B cell (primary cell): ENCODE measurements at regions not wholly inside any gene's neighbourhood (a gene's known extent, or its start where the extent isn't known, plus 50 kb on each side); places are given as distances from the start of the nearest gene placed in this dataset.

ENCODE experiments used
- ATAC-seq: fragments of 200-7000 bp; cut with Tn5 transposase; one replicate; pipeline ENCODE4 v1.10.0; 2021; ENCODE audit warnings: low read depth, mild to moderate bottlenecking, moderate number of reproducible peaks, moderate library complexity
- CTCF ChIA-PET: fragments of 350-600 bp; sonication (Branson Sonifier 250); formaldehyde crosslinking; loops from one replicate; lab custom pipeline; 2021; ENCODE audit warnings: antibody characterized with exemption, inconsistent platforms; lab: Charles Lee
- POLR2A ChIA-PET: fragments of 350-600 bp; sonication (Branson Sonifier 250); formaldehyde crosslinking; loops from one replicate; lab custom pipeline; 2021; ENCODE audit warnings: antibody characterized with exemption; lab: Charles Lee
- DNase-seq: peaks from one replicate; pipeline ENCODE4 v3.0.0; 2013
- H2AFZ ChIP-seq: 2 replicates; pipeline ENCODE4 v1.6.1; 2012; ENCODE audit warnings: mild to moderate bottlenecking, low read depth, low read length; ENCODE audit not compliant: insufficient read depth, poor library complexity, severe bottlenecking
- H3K27ac ChIP-seq, 2 donors: 1 replicate in 1 of 2; 2 replicates in 1 of 2; pipeline ENCODE4 v1.5.1; 2012 to 2013; ENCODE audit warnings: low read length in 2 of 2, mild to moderate bottlenecking in 2 of 2, moderate library complexity in 1 of 2
- H3K27me3 ChIP-seq, 4 experiments: fragments of 200-600 bp in 1 of 4; sonication (generic) in 1 of 4; replicated peaks in 1 of 4; 1 replicate in 2 of 4; 2 replicates in 2 of 4; pipeline versions ENCODE4 v1.6.1 to v1.7.0; 2013 to 2016; ENCODE audit warnings: low read length in 3 of 4, mild to moderate bottlenecking in 2 of 4, mixed read lengths in 1 of 4, moderate library complexity in 1 of 4; ENCODE audit not compliant: insufficient read depth in 4 of 4, control insufficient read depth in 3 of 4; ENCODE audit errors: control extremely low read depth in 1 of 4
- H3K36me3 ChIP-seq, 2 experiments: replicated peaks in 1 of 2; 1 replicate in 1 of 2; 2 replicates in 1 of 2; pipeline versions ENCODE4 v1.6.1 to v1.7.1; 2013; ENCODE audit warnings: low read length in 1 of 2; ENCODE audit not compliant: insufficient read depth in 2 of 2, control insufficient read depth in 1 of 2; ENCODE audit errors: control extremely low read depth in 1 of 2, extremely low read depth in 1 of 2
- H3K4me1 ChIP-seq, 2 donors: fragments of 200-600 bp in 1 of 2; sonication (generic) in 1 of 2; 1 replicate in 1 of 2; 2 replicates in 1 of 2; pipeline versions ENCODE4 v1.5.1 to v1.6.1; 2013 to 2017; ENCODE audit warnings: low read length in 2 of 2; ENCODE audit not compliant: control insufficient read depth in 2 of 2, insufficient read depth in 2 of 2
- H3K4me2 ChIP-seq: replicated peaks from 2 replicates; pipeline ENCODE3; 2012; ENCODE audit warnings: mild to moderate bottlenecking, low read depth, low read length; ENCODE audit not compliant: poor library complexity, severe bottlenecking
- H3K4me3 ChIP-seq, 5 experiments: fragments of 200-600 bp in 1 of 5; sonication (generic) in 1 of 5; 1 replicate in 3 of 5; 2 replicates in 2 of 5; pipeline versions ENCODE4 v1.5.1 to v1.7.0; 2011 to 2016; ENCODE audit warnings: low read length in 4 of 5, mild to moderate bottlenecking in 4 of 5, low read depth in 2 of 5, control low read depth in 1 of 5, moderate library complexity in 1 of 5; ENCODE audit not compliant: insufficient read depth in 1 of 5; ENCODE audit errors: control extremely low read depth in 1 of 5, extremely low read depth in 1 of 5
- H3K79me2 ChIP-seq: fragments of 200-600 bp; sonication (generic); one replicate; pipeline ENCODE4 v1.6.0; 2016; ENCODE audit warnings: low read length; ENCODE audit not compliant: control insufficient read depth, insufficient read depth
- H3K9ac ChIP-seq: fragments of 200-600 bp; sonication (generic); 2 replicates; pipeline ENCODE4 v1.6.1; 2017; ENCODE audit warnings: mild to moderate bottlenecking, low read length, moderate library complexity
- H3K9me3 ChIP-seq, 3 donors: one replicate each; pipeline versions ENCODE4 v1.6.1 to v1.7.1; 2013; ENCODE audit warnings: low read length in 2 of 3; ENCODE audit not compliant: control insufficient read depth in 2 of 3, insufficient read depth in 1 of 3; ENCODE audit errors: control extremely low read depth in 1 of 3
- H4K20me1 ChIP-seq: 2 replicates; pipeline ENCODE4 v1.6.0; 2012; ENCODE audit warnings: mild to moderate bottlenecking, low read length; ENCODE audit not compliant: insufficient read depth, control insufficient read depth, poor library complexity, severe bottlenecking
- H3K27ac Mint-ChIP-seq: one replicate; pipeline ENCODE4 v1.8.0; 2021; ENCODE audit warnings: mixed read lengths
- H3K27me3 Mint-ChIP-seq: one replicate; pipeline ENCODE4 v1.8.0; 2021; ENCODE audit warnings: mixed read lengths
- H3K4me1 Mint-ChIP-seq: one replicate; pipeline ENCODE4 v1.8.0; 2021; ENCODE audit warnings: mixed read lengths
- H3K4me3 Mint-ChIP-seq: one replicate; pipeline ENCODE4 v1.8.0; 2021; ENCODE audit warnings: mixed read lengths
- H3K9me3 Mint-ChIP-seq: one replicate; pipeline ENCODE4 v1.8.0; 2022; ENCODE audit warnings: mixed read lengths; ENCODE audit not compliant: insufficient read depth
- CTCF ChIP-seq: fragments of 200-600 bp; IDR thresholded peaks from one replicate; pipeline ENCODE4 v1.8.0; 2022; ENCODE audit warnings: antibody characterized with exemption, mild to moderate bottlenecking
- EZH2 ChIP-seq: IDR thresholded peaks from 2 replicates; pipeline ENCODE4 v1.6.1; 2012; ENCODE audit warnings: borderline replicate concordance, low read depth, mild to moderate bottlenecking, moderate library complexity, low read length; ENCODE audit not compliant: insufficient read depth, poor library complexity, severe bottlenecking
- WGBS: methylation state at CpG from one replicate; pipeline ENCODE4 v1.1.5; 2013; ENCODE audit warnings: missing lambda C conversion rate; ENCODE audit not compliant: insufficient coverage; 5-methylcytosine and 5-hydroxymethylcytosine counted together
- intact Hi-C: fragments of 100-400 bp; cut with micrococcal nuclease; formaldehyde crosslinking; loops from one replicate; pipeline ENCODE4 v1.10.0; 2022

- DNase-seq = no peak
- no peak overlapping the region for H3K4me2 ChIP-seq
- no peak overlapping the region for H3K9ac ChIP-seq
- peaks cover 3% of the 10 kb centered on the region for H3K9me3 Mint-ChIP-seq
- no CpG with 5 or more reads among the region's 3 CpGs for WGBS
- H3K4me3 ChIP-seq = no peak overlapping the region
- no peaks in the 10 kb centered on the region for H3K27me3 ChIP-seq
- H3K27ac ChIP-seq = no peak overlapping the region
- H3K4me3 Mint-ChIP-seq = no peak overlapping the region
- no peaks in the 10 kb centered on the region for H3K4me1 ChIP-seq
- peaks cover 0 to 1% (median 0%) of the 10 kb centered on the region in 3 donors for H3K9me3 ChIP-seq
- no peak for TF ChIP-seq CTCF
- no peak for TF ChIP-seq EZH2
- ATAC-seq = no peak
- ChIA-PET CTCF (no interaction called here), POLR2A (no interaction called here)
- peaks cover 2% of the 10 kb centered on the region for H3K27me3 Mint-ChIP-seq
- no peak overlapping the region for H3K27ac Mint-ChIP-seq
- intact Hi-C loops = no loop called here
- H3K79me2 ChIP-seq = no peaks in the 10 kb centered on the region
- H3K4me1 Mint-ChIP-seq = no peaks in the 10 kb centered on the region
- no peaks in the 10 kb centered on the region for H3K36me3 ChIP-seq
- no peak overlapping the region for H2AFZ ChIP-seq
- H4K20me1 ChIP-seq = no peaks in the 10 kb centered on the region
These were observed 358.2 kb upstream of the UBE2E3 start for GRCh38 chr2:180621941-180622918.

- ChIA-PET CTCF (no interaction called here), POLR2A (no interaction called here)
- no peak overlapping the region for H3K27ac ChIP-seq
- intact Hi-C loops = no loop called here
- no peaks in the 10 kb centered on the region for H3K79me2 ChIP-seq
- H4K20me1 ChIP-seq = no peaks in the 10 kb centered on the region
- Mint-ChIP-seq H3K4me1 (no peaks in the 10 kb centered on the region), H3K9me3 (peaks cover 3% of the 10 kb centered on the region), H3K27ac (no peak overlapping the region), H3K4me3 (no peak overlapping the region), H3K27me3 (peaks cover 8% of the 10 kb centered on the region)
- TF ChIP-seq CTCF = no peak
- DNase-seq (no peak), ATAC-seq (no peak)
- H2AFZ ChIP-seq = no peak overlapping the region
- H3K4me2 ChIP-seq = no peak overlapping the region
- H3K4me3 ChIP-seq = no peak overlapping the region
- H3K36me3 ChIP-seq = no peaks in the 10 kb centered on the region
- no peaks in the 10 kb centered on the region for H3K4me1 ChIP-seq
- no peak overlapping the region for H3K9ac ChIP-seq
- no peaks in the 10 kb centered on the region for H3K27me3 ChIP-seq
- H3K9me3 ChIP-seq = no peaks in the 10 kb centered on the region
These were observed 359.0 kb upstream of the UBE2E3 start for GRCh38 chr2:180621366-180621765.
